SHP77 (cell line): ENCODE measurements at regions not wholly inside any gene's neighbourhood (a gene's known extent, or its start where the extent isn't known, plus 50 kb on each side); places are given as distances from the start of the nearest gene placed in this dataset.

Experiments
- DNase-seq, 2 experiments: peaks; one replicate each; lab custom pipeline; 2025; lab: John Stamatoyannopoulos, UW

DNA sequence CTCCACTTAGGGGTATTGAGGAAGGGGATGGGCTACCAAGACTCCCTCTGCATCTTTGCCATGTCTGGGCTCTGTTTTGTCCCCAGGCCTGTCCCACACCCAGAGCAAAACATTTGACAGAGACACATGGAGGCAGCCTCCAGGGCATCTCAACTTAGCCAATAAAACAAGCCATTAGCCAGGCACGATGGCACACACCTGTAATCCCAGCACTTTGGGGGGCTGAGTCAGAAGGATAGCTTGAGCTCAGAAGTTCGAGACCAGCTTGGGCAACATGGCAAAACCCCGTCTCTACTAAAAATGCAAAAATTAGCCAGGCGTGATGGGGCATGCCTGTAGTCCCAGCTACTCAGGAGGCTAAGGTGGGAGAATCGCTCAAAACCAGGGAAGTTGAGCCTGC, 120.3 kb upstream of the IPO9 start:
- DNase-seq: no peak

- peak; percentile 23 to 34 for DNase-seq
These were observed 119.2 kb upstream of the IPO9 start for GRCh38 chr1:201709564-201710295.

DNA sequence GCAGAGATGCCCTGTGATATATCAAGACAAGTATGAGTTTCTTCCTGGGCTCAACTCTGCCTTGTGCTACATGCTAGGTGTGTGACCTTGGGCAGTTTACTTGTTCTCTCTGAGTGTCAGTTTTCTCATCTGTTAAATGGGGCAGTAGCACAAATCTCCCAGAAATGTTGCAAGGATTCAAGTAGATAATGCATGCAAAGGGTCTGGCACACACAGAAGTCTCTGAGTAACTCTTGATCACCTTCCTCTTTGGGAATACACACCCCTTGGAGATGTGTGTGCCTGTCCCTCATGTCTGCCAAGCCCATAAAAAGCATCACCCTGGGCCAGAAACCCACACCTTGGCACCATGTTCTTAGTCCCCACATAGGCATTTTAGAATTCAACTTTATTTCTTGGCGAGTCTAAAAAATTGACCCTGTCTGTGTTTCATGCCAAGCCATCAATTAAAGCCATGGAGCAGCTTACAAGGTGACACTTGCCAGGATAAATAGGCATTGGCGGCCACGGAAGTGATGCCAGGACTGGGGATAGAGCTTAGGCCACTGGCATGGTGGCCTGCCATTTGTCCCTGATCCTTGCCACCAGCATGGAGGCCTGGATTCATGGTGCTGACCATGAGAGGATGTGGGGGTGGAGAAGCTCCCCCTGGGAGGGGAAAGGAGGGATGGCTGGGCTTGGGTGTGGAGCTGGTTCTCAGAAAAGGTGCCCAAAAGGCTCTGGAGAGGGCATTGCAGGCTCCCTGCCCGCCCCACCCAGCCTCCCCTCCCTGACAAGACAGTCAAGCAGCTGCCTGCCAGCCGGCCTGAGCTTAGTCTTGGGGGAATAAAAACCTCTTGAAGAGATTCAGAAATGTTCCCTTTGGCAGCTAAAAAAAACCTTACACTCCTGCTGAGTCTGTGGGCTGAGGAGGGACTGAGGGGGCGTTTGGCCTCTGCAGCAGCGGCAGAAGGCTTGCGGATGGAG, 118.0 kb upstream of the IPO9 start:
- DNase-seq: no peak

DNA sequence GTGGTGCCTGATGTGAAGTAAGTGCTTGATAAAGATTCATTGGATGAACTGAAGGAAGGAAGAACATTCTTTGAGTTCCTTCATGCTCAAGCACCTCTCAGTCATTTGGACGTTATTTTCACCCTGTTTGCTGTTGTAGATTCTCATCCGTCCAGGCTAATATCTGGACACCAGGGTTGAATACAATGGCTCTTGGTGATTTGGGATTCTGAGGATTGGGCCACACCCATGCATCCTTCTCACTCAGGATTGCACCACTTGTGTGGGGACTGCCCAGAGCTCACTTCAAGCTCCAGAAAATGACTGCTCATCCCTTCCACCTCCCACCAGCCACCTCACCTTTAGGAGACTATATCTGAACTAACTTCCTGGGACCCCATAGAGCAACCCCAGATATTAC, 117.1 kb upstream of the IPO9 start:
- no peak for DNase-seq

- no peak for DNase-seq
These were observed 116.4 kb upstream of the IPO9 start for GRCh38 chr1:201712387-201713085.

- DNase-seq: no peak
These were observed 115.7 kb upstream of the IPO9 start for GRCh38 chr1:201713086-201713810.

GRCh38 chr1:201714542-201715329, 114.2 kb upstream of the IPO9 start:
- DNase-seq: no peak

DNA sequence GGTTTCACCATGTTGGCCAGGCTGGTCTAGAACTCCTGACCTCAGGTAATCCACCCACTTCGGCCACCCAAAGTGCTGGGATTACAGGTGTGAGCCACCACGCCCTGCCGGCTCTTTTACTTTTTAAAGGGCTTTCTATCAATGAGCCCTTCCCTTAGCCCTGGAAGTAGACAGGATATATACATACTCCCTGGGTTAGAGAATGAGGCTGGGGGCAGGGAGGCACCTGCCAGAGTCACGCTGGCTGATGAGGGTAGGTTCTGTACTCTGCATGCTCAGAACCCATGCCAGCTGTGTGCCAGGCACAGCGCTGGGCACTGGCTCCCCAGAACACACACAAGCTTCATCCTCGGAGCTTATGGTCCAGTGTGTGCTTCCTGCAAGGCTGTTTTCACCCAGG, 113.6 kb upstream of the IPO9 start:
- no peak for DNase-seq

GRCh38 chr1:201715801-201716741, 112.9 kb upstream of the IPO9 start:
- no peak for DNase-seq

- no peak for DNase-seq
These were observed 112.2 kb upstream of the IPO9 start for GRCh38 chr1:201716742-201717135.

GRCh38 chr1:201717286-201717685, 111.7 kb upstream of the IPO9 start:
- DNase-seq: no peak

GRCh38 chr1:201718346-201719202, 110.4 kb upstream of the IPO9 start:
- DNase-seq: no peak

GRCh38 chr1:201719812-201720521, 109.0 kb upstream of the IPO9 start:
- no peak for DNase-seq

DNA sequence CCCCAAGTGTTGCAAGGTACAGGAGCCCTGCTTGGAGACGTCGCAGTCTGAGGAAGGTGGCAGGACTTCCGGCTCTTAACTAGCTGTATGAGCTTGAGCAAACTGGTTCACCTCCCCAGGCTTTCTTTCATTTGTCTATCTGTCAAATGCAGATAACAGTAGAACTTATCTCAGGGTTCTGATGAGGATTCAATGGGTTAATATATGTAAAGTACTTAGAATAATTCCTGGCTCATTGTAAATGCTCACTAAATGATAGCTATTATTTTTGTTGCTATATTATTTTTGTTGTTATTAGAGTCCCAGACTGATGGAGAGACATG, 108.5 kb upstream of the IPO9 start:
- no peak for DNase-seq

DNA sequence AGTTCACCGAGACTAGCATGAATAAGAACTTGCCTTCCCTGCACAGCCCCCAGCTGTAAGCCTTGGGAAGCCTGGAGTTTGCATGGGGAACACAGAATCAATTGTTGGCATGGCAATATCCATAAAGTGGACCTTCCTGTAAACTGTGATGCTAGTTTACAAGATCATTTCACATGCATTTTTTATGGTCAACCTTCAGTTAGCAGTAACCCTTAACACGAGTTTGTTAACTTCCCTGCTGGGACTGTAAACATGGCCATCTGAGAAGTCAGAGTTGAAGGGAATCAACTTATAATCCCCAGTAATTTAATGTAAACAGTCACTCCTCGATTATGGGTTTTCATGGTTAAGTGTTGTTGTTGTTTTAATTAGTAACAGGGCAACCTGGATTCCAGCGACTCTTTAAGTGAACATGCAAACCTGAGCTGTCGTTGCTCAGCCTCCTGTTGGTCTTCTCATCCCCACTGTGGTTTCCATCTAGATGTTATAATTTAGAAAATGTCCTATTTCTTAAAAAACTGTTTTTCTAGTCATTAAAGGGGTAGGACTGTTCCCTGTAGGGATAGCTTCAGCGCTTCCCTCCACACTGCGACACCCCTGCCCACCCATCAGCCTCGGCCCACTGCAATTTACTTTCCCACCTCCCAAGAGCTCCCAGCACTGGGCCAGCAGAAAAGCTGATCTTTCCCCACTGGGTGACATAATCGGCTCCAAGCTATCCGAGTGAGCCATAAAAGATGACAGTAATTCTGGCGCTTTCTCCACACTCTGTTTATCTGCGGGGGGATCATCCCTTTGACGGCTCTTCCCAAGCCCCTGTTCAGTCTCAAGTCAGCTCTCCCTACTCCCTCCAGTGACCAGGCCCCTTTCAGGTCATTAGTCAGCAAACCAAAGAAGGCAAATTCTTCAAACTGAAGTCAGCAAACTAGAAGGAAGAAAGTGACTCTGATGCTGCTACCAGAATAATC, 107.6 kb upstream of the IPO9 start:
- no peak for DNase-seq

GRCh38 chr1:201724039-201724765, 104.8 kb upstream of the IPO9 start:
- no peak for DNase-seq

DNA sequence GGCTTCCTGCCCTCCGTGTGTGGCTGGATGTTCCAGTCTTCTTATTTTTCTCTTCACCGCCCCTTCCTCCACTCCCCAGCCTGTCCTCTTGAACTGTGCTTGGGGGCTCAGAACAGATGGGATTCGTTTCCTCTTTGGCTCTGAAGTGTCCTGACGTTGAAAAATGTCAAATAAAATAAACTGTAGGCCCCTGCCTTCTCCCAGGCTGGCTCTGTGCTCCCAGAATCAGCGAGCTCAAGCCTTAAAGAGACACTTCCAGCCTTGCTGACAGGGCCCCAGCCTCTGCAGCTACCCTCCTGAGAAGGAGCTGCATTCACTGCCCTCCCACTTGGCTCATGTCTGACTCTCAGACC, 104.2 kb upstream of the IPO9 start:
- DNase-seq: no peak
